Dermis microvascular lymphatic vessel endothelial cell (primary cell): ENCODE measurements at regions not wholly inside any gene's neighbourhood (a gene's known extent, or its start where the extent isn't known, plus 50 kb on each side); places are given as distances from the start of the nearest gene placed in this dataset.
"Not testable (repeated sequence)": the region's sequence is repeated elsewhere in the genome, so short reads cannot be mapped to it uniquely, and the experiment has no call there.

Experiments
- DNase-seq, 2 donors: peaks; one replicate each; pipeline versions ENCODE4 v3.0.0 to v3.0.0-alpha.2; 2010; ENCODE audit warnings: low read depth in 2 of 2

DNA sequence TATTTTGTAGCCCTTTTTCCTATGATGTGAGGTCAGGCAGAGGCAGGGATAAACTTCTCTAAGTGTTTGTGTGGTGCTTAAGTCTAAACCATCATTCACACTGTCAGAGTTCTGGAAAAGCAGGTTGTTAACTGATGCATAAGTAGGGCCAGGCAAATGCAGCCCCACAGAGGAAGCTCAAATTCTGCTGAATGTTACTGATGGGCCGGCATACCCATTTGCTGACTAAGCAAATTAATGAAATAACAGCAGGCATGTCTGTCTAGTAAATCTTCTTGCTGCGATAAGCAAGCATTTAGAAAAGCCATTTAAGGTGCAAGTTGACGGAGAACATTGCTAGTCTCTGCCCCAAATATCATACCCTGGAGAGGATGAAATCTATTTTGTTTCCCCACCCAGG, 523.2 kb upstream of the CCDC196 start:
- no peak for DNase-seq

DNA sequence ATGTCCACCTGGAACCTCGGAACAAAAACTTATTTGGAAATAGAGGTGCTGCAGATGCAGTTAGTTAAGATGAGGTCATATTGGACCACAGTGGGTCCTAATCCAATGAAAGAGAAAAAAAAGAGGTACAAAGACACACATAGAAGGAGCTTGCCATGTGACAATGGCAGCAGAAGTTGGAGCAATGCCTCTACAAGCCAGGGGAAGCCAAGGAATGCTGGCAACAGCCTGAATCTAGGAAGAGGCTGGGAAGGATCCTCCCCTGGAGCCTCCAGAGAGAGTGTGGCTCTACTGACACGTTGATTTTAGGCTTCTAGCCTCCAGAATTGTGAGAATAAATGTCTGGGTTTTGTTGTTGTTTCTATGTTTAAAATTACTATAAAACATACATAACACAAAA, 521.8 kb upstream of the CCDC196 start:
- no peak for DNase-seq

DNA sequence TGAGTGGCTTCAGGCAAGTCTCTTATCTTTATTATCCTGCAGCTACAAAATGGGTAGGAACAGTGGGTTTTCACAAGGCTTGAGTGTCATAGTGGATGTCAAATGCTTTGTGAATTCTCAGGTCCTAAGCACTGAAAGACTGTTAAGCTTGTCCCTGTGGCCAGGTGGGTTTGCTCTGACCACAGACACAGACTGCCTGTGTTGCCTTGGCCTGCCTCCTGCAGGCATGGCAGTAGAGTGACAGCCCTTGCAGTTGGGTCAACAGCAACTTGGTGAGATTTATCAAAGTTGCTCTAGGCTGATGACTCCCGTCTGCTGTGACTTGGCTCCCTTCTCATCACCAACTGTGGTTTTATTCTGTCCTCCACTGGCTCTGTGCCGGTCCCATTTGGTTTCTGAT, 520.0 kb upstream of the CCDC196 start:
- no peak for DNase-seq

DNA sequence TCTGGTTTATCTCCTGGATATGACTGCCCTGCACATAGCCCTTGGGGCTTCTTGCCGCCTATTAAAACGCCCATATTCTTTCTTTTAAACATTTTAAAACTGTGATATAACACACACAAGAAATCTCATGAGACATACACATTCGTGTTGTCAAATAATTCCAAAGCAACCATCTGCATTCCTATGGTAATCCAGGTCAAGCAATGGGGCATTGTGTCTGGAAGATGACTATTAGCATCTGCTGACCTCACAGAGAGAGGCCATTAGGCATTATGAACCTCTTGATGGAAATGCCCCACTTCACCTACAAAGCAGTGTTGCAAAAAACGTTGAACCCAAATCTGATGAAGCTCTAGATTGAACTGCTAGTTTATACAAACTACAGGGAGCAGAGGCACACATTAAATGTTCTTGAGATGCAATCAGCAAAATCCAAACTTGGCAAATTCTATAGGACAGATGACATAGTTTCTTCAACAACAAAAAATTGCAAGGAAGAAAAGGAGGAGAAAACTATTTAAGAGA, 513.8 kb upstream of the CCDC196 start:
- no peak for DNase-seq

DNA sequence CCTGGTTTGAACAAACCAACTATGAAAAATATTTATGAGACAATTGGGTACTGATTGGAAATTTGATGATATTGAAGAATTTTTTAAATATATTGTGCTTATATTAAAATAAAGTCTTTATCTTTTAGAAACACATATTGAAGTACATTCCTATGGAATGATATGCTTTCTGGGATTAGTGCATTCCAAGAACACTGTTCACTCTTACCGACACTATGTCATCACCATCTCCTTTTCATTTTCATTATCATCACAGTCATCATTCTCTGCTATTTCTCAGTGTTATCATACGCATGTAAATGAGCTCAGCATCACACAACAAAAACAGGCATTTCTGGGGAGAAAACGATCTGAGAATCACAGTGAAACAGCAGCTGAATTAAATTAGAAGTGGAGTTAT, 513.3 kb upstream of the CCDC196 start:
- DNase-seq, result no peak

DNA sequence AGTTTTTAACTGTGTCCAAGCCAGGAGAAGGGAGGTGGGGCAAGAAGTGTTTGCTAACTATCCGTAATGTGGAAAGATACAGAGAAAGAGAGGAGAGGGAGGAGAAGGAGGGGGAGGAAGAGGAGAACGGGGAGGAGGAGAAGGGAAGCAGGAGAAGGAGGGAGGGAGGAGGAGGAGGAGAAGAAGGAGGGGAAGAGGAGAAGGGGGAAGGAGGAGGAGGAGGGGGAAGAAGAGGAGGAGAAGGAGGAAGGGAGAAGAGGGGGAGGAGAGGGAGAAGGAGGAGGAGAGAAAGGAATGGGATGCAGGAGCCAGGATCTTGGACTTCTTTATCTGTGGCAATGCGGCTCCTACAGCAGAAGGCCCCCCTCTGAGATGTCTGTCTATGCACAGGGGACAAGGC, 510.3 kb upstream of the CCDC196 start:
- DNase-seq, result no peak

DNA sequence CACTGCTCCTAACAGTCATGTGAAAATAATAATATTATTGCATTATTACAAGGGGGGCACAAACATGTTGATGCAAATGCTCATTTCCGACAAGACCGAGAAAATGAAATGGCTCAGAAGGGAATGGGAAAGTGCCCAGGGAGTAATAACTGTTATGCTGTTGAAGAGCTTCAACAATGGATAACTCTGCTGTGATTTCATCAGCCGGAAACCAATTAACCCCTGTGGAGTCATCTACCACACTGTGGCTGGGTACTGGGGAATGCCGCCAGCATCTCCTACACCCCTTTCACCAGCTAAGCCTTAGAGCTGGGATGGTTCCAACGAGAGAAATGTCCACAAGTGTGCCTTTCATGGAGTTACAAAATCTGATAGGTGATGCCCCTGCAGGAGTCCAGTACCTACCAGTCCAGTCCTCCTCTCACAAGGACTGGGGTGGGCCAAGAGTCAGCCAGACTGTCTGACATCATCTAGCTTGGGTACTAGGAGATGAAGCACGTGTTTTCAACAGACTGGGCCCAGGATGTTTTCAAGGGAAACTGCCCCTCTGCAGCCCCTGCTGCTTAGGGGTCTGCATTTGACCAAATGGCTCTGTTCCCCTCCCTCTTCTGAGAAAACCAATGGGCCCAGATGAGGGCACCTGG, 509.3 kb upstream of the CCDC196 start:
- DNase-seq, result no peak

DNA sequence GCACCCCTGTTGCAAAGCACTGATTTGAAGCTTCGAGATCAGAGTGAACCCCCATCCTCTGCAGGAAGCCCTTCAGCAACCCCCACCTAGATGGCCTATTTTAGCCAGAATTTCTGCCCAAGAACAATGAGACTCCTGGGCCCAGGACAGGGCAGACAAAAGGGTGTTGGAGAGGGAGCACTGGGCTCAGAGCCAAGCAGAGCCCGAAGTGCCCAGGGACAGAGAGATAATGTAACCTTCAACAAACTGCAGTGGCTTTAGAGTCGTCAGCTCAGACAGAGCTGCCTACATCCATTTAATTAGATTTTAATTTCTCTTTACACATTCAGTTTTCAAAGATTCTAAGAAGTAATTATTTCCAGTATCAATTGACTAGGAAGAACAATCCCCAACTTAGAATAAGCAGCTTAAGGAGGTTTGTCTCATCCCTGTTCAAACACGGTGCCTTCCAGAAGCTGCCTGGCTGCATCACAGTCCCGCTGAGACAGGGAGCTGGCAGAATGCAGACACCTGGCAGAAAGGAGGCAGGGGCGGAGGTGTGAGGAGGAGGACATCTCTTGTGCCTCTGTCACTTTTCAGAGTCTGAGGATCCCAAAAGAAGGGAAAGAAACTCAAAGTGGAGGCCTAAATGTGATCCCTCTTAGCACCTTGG, 504.9 kb upstream of the CCDC196 start:
- no peak for DNase-seq

DNA sequence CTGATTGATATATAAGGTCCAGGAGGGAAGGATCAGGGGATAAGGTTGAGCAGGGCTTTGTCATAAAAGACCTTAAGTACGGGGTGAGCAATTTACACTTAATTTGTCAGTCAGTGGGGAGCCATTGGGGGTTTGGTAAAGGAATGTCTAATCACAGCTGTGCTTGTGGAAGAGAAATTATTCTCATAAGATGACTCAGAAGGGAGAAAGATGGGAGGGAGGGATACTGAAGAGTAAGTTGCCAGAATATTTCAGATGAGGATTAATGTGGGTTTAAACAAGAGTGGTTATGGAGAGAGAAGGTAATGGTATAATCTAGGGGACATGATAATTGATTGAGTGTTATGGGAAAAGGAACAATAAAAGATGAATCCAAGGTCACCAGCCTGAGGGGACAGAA, 500.1 kb upstream of the CCDC196 start:
- no peak for DNase-seq

DNA sequence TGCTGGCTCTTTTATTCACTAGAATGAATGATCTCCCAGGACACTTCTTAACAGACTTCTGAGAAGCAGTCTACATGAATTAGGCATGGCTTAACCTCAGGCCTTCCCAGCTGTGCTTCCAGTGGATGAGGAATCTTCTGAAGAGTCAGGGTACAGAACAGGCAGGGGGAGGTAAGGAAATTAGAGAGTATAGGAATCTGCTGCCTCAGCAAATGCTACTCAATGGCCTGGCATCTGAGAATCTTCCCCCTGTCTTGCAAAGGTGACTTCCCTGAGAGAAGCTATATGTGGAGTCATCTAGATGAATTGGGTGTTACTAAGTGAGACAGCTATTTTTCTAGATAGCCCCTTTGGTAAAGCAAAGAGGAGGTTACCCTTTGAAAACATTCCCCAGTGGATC, 496.2 kb upstream of the CCDC196 start:
- DNase-seq, result no peak

DNA sequence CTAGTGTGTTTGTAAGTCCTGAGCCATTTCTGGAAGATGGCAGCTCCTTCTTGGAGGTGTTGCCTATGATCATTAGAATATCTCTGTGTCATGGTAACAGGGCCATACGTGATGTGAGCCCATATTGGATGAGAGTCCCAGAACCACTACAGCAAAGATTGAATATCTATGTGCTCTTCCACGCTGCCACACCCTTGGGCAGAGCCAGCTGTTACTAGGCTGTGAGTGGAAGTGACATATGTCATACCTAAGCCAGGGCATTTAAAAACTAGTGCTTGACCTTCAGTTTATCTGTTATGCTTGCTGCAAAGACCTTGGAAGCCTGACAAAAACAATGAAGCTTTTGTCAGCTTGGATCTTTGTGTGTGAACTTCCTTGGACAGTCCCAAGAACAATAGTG, 495.1 kb upstream of the CCDC196 start:
- DNase-seq, result no peak

DNA sequence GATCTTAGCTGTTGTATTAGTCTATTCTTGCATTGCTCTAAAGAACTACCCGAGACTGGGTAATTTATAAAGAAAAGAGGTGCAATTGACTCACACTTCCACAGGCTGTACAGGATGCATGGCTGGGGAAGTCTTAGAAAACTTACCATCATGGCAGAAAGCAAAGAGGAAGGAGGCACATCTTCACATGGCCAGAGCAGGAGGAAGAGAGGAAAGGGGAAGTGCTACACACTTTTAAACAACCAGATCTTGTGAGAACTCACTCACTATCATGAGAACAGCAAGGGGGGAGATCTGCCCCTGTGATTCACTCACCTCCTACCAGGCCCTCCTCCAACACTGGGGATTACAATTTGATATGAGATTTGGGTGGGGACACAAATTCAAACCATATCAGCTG, 494.2 kb upstream of the CCDC196 start:
- not testable (repeated sequence) for DNase-seq

DNA sequence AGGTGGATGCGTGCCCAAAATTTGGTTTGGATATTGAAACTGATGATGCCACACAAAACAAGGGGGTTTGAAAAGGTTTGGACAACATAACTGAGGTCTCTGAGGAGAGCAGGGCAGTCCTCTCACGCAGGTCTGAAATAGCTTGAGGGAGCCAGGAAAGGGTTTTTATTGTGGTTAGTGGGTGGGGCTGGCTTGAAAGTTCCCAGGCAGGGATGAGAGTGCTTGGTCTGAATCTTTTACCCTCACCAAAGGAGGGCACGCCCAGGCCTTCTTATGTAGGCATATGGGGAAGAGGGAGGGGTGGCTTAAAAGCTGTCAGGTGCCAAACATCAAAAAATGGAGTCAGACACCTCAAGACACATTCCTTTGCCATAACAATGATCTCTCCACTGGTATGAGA, 493.1 kb upstream of the CCDC196 start:
- DNase-seq, result no peak

DNA sequence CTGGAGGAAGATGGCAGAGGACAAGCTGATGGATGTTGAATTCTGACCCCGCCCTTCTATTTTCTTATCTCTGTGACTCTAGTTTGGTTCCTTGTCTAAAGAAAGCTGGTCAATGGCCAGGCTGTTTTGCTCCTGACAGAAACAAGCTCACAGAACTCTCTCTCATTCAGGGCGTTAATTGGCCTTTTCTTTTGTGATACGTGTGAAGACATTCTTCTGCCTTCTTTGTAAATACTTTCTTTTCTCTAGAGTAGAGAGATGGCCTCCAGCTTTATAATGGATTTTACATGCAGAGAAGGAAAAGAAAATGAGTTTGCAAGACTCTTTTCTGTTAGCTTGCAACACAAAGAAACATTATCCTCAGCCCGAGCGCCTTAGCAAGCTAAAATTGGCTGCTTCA, 492.2 kb upstream of the CCDC196 start:
- no peak for DNase-seq

DNA sequence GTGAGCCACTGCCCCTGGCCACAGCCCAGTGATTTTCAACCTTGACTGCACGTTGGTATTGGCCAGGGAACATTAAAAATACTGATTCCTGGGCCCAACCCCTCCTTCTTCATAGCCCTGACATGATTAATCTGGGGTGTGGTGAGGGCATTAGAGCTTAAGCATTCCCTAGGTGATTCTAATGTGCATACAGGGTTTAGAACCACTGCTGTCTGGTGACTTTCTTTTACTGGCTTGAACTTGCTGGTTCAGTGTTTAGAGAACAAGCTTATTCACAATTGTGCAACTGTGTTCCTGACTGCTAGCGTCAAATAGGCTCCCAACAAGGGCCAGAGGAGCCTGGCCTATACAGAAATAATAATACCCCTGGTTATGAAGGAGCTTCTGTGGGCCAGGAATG, 488.8 kb upstream of the CCDC196 start:
- no peak for DNase-seq

DNA sequence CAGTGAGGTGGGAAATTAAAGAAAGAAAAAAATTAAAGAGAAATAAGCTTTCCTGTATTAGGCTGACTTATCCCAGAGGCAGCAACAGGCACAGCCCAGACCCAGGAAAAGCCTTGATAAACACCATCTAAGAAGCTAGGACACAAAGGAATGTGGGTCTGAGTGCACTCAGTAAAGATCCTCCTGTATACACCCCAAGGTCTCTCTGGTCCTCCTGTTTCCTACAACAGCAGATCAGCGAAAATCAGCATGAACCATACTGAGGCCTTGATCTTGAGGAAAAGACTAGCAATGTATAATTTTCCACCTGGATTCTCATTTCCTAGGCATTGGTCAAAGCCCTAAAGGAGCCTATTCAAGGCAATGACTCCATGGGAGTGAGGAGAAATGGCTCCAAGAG, 486.3 kb upstream of the CCDC196 start:
- no peak for DNase-seq

DNA sequence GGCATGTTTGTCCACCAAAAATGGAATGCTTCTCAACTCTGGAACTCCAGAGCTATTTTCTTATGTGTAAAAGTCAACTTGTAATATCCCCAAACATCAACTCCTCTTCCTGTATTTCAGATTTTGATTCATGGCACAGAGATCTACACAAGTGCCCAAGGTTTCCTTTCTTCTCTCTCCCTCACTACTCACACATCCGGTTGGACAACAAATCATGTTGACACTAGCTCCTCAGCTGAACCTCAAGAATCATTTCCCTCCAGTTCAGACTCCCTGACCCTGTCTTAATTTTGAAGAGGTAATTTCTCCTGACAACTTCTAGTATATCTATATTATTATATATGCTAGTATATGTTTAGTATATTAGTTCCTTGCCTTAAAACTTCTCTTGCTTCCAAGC, 485.4 kb upstream of the CCDC196 start:
- DNase-seq, result no peak

DNA sequence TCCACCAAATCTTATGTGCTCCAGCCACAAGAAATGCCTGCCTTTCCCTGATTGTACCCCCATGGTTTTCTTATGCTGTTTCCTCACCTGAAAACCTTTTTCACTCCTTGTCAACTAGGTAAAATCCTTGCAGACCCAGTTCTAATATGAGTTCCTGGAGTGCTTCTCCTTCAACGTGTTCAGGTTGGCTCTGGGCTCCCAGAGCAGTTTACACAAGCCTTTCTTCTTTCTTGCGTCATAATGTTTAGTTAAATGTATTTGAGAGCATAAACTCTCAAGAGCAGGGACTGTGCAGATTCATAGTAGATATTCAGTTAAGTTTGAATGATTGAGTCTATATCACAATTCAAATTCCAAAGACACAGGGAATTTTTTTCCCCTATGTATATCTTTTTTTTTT, 484.8 kb upstream of the CCDC196 start:
- no peak for DNase-seq

DNA sequence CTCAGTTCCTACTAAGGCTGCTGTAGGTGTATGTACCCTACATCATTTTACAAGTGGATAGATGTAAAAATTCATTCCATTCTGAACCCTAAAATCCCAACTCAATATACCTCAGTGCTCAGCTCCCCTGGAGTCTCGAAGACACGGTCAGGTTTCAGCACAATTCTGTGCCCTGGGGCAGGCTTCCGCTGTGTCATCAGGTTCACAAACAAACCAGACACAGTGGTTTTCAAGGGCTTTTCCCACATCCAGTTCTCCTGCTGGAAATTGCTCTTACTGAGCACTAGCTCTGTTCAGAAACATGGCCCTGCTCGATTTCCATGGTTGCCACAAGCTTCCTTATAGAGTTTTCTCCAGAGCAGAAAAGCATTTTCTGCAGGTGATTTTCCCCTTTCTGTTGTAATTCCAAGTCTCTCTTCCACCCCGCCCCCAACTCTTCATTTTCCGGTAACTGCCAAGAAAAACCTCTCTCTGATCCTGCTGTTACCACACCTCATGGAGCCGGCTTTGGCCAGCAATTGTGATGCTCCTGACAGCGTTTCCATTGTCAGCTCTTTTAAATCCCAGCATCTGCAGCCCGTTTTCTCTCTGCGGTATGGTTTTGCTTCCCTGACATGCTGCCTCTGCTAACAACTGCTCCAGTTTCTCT, 483.0 kb upstream of the CCDC196 start:
- DNase-seq, result no peak

DNA sequence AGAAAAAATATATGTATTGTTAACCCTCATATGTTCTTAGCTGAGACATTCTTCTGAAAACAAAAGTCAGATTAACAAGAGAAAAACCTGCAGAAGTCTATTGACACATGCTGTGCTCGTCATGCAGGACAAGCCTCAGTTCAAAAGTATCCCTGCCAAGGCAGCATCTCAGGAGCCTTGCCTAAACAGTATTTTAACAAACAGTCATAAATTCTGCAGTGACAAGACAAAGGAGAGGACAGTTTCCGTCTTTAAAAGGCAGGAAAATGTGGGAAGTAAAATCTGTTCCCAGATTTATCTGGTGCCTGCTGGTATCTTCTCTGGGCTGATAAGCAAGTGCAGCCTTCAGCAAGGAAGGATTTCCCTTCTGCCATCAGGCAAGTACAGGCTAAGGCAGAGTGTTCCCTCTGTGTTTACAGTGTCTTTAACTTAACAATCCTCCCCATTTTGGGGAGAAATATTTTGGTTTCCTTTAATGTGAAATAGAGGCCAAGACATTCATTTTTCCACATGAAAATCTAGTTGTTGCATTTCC, 480.2 kb upstream of the CCDC196 start:
- DNase-seq, result no peak

DNA sequence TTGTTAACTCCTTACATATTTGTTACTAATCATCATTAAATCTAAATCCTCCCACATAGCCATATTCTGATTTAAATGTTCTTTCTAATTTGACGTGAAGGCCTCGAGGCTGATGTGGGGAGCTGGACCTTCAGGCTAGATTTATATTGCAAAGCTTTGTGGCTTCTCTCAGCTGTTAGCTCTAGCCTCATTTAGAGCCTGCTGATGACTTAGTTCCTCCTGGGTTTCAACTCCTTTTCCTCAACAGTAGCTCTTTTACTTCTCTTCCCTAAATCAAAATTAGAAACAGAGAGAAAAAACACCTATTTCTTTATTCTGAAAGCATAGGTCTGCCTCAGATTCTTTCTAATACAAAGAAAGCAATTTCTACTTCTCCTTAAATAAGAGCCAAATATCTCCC, 477.5 kb upstream of the CCDC196 start:
- no peak for DNase-seq

DNA sequence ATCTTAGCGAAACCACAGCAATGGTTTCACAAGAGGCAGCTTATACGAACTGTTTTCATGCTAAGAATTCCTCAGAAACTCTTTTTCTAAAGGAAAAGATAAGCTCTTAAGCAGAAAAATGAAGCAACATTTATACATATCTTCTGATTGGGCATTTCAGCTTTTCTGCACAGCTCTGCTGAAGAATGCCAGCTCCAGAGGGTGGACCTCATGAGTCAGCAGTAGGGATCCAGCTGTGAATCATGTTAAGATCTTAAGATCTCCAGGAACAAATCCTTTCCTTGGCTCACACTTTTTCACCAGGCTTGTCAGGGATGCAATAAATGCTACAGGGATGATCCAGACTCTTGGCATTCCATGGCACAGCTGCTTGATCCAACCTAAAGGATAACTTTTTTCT, 477.1 kb upstream of the CCDC196 start:
- DNase-seq, result no peak

DNA sequence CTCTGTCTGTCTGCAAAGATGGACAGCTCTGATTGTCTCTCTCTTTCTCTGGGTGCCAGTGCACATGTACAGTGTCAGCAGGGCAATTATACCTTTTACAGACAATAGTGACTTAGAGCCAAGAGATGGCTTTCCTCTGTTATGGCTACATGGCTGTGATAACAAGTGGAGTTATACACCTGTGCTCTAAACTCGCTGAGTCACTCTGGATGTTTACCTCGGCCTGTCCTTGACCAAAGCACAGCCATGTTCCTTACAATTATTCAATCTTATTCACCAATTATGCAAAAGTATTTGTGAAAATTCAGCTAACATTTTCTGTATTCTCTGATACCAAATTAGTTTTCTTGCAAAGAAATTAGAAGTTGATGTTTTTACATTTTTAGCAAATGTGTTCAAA, 475.5 kb upstream of the CCDC196 start:
- no peak for DNase-seq
